GM12878 (cell line): ENCODE measurements at regions not wholly inside any gene's neighbourhood (a gene's known extent, or its start where the extent isn't known, plus 50 kb on each side); places are given as distances from the start of the nearest gene placed in this dataset.

ENCODE experiments used
- ATAC-seq: fragments of 200-7000 bp; cut with Tn5 transposase; 3 replicates; pipeline ENCODE4 v1.9.1; 2020; ENCODE audit warnings: mild to moderate bottlenecking, moderate library complexity
- BruUV-seq: library from RNA; stranded (reverse); fragments of 400-500 nt; replicated peaks from 2 replicates; lab custom pipeline; 2021; lab: Mats Ljungman, UMichigan
- CTCF ChIA-PET: fragments of 300-600 bp; sonication (Branson Sonifier 250); formaldehyde crosslinking; extraction: SDS; loops from one replicate; lab custom pipeline; 2021; ENCODE audit warnings: inconsistent platforms; lab: Yijun Ruan, JAX
- POLR2A ChIA-PET: fragments of 350-600 bp; formaldehyde crosslinking; extraction: SDS; loops from one replicate; lab custom pipeline; 2021; ENCODE audit warnings: inconsistent platforms; lab: Charles Lee
- RAD21 ChIA-PET: fragments of 300-600 bp; sonication (Branson Sonifier 250); formaldehyde crosslinking; loops from one replicate; lab custom pipeline; 2023; ENCODE audit warnings: antibody characterized with exemption; ENCODE audit not compliant: unreplicated experiment; lab: Charles Lee
- SMC1A ChIA-PET: fragments of 300-600 bp; sonication (Branson Sonifier 250); formaldehyde crosslinking; loops from one replicate; lab custom pipeline; 2023; ENCODE audit not compliant: unreplicated experiment, uncharacterized antibody; lab: Charles Lee
- DNase-seq: peaks from one replicate; pipeline ENCODE4 v3.0.0-alpha.2; 2011; ENCODE audit warnings: low read depth, low spot score
- FAIRE-seq: peaks from 3 replicates; lab custom pipeline; 2011; peaks lifted over from hg19 to GRCh38; lab: Jason Lieb, UNC
- H2AFZ ChIP-seq: 2 replicates; pipeline ENCODE4 v1.6.0; 2011; ENCODE audit warnings: low read depth, low read length, control low read depth; ENCODE audit not compliant: control insufficient read depth
- H3K27ac ChIP-seq: 2 replicates; pipeline ENCODE4 v1.5.1; 2011; ENCODE audit warnings: control low read depth; ENCODE audit not compliant: control insufficient read depth, insufficient read depth
- H3K27me3 ChIP-seq, 2 experiments: replicated peaks in 1 of 2; 2 replicates each; pipeline versions ENCODE4 v1.6.0 to v1.6.1; 2011; ENCODE audit warnings: low read length in 1 of 2; ENCODE audit not compliant: control insufficient read depth in 2 of 2, insufficient read depth in 2 of 2
- H3K36me3 ChIP-seq, 2 experiments: 2 replicates each; pipeline ENCODE4 v1.5.1; 2011; ENCODE audit warnings: low read length in 1 of 2; ENCODE audit not compliant: control insufficient read depth in 2 of 2, insufficient read depth in 2 of 2
- H3K4me1 ChIP-seq: 2 replicates; pipeline ENCODE4 v1.6.1; 2011; ENCODE audit warnings: mild to moderate bottlenecking, low read length, moderate library complexity, mixed read lengths; ENCODE audit not compliant: control insufficient read depth, insufficient read depth
- H3K4me2 ChIP-seq: 2 replicates; pipeline ENCODE4 v1.6.0; 2011; ENCODE audit warnings: control low read depth; ENCODE audit not compliant: control insufficient read depth, insufficient read depth
- H3K4me3 ChIP-seq: fragments of 200-600 bp; sonication (generic); 2 replicates; pipeline ENCODE4 v1.5.1; 2016
- H3K79me2 ChIP-seq: 2 replicates; pipeline ENCODE4 v1.6.0; 2011; ENCODE audit warnings: low read length; ENCODE audit not compliant: control insufficient read depth, insufficient read depth
- H3K9ac ChIP-seq: 2 replicates; pipeline ENCODE4 v1.8.0; 2011; ENCODE audit warnings: low read length, control low read depth, mixed read lengths; ENCODE audit not compliant: control insufficient read depth, insufficient read depth
- H3K9me3 ChIP-seq: replicated peaks from 3 replicates; pipeline ENCODE4 v1.5.1; 2011; ENCODE audit warnings: mild to moderate bottlenecking, low read length; ENCODE audit not compliant: control insufficient read depth, insufficient read depth
- H4K20me1 ChIP-seq: 2 replicates; pipeline ENCODE4 v1.6.0; 2011; ENCODE audit not compliant: control insufficient read depth, insufficient read depth
- ATF7 ChIP-seq: fragments of 450-650 bp; IDR thresholded peaks from 2 replicates; pipeline ENCODE4 v1.6.1; 2016; ENCODE audit warnings: low read depth, mild to moderate bottlenecking
- BCL11A ChIP-seq: IDR thresholded peaks from 2 replicates; pipeline ENCODE4 v1.6.1; 2011; ENCODE audit warnings: low read depth, low read length
- BRCA1 ChIP-seq: IDR thresholded peaks from 2 replicates; pipeline ENCODE4 v1.6.1; 2011; ENCODE audit warnings: low read depth, low read length, improper control_type of control experiment
- ETV6 ChIP-seq, 2 experiments: fragments of 450-650 bp in 1 of 2; IDR thresholded peaks in 1 of 2; conservative IDR thresholded peaks in 1 of 2; 2 replicates each; pipeline ENCODE4 v1.6.1; 2014; ENCODE audit warnings: antibody characterized with exemption in 1 of 2, borderline replicate concordance in 1 of 2, low read depth in 1 of 2, mild to moderate bottlenecking in 1 of 2, moderate library complexity in 1 of 2
- GABPA ChIP-seq: IDR thresholded peaks from 2 replicates; pipeline ENCODE4 v1.6.1; 2014; ENCODE audit warnings: antibody characterized with exemption, low read depth, mild to moderate bottlenecking, inconsistent platforms
- NRF1 ChIP-seq: conservative IDR thresholded peaks from 2 replicates; pipeline ENCODE4 v1.6.1; 2011; ENCODE audit warnings: mild to moderate bottlenecking, low read depth, low read length, improper control_type of control experiment
- POLR2A ChIP-seq: IDR thresholded peaks from 2 replicates; pipeline ENCODE4 v1.6.1; 2011; ENCODE audit warnings: low read depth, mild to moderate bottlenecking, low read length
- POLR2AphosphoS2 ChIP-seq: IDR thresholded peaks from 2 replicates; pipeline ENCODE4 v1.6.1; 2011; ENCODE audit warnings: low read depth, mild to moderate bottlenecking, low read length, improper control_type of control experiment, moderate library complexity
- RCOR1 ChIP-seq: conservative IDR thresholded peaks from 2 replicates; pipeline ENCODE4 v1.6.1; 2012; ENCODE audit warnings: low read depth, low read length, improper control_type of control experiment
- RUNX3 ChIP-seq: IDR thresholded peaks from 2 replicates; pipeline ENCODE4 v1.6.1; 2012; ENCODE audit warnings: low read length, inconsistent platforms
- SMAD5 ChIP-seq: IDR thresholded peaks from 2 replicates; pipeline ENCODE4 v1.6.1; 2016; ENCODE audit warnings: antibody characterized with exemption, low read depth
- SMARCA5 ChIP-seq: fragments of 450-650 bp; IDR thresholded peaks from 2 replicates; pipeline ENCODE4 v1.6.1; 2017; ENCODE audit warnings: mild to moderate bottlenecking
- ZNF274 ChIP-seq: IDR thresholded peaks from one replicate; pipeline ENCODE4 v1.8.0; 2011; ENCODE audit not compliant: insufficient read length, insufficient read depth
- WGBS: methylation state at CpG from one replicate; pipeline ENCODE4 v1.1.6; 2016; ENCODE audit warnings: low lambda C conversion rate; ENCODE audit not compliant: insufficient replicate concordance, insufficient coverage; ENCODE audit errors: missing lambda C conversion rate; 5-methylcytosine and 5-hydroxymethylcytosine counted together
- in situ Hi-C: fragments of 300-500 bp; cut with MboI; formaldehyde crosslinking; loops from 9 replicates; pipeline ENCODE4 v1.14.3; 2018; ENCODE audit warnings: mixed read lengths
- intact Hi-C: fragments of 100-400 bp; cut with micrococcal nuclease; formaldehyde crosslinking; loops from one replicate; pipeline ENCODE4 v1.14.2; 2022; ENCODE audit not compliant: unreplicated experiment
- TF ChIP-seq, protein P1 (sequence below): fragments of 450-650 bp; IDR thresholded peaks from 2 replicates; pipeline ENCODE4 v1.6.1; 2017; ENCODE audit warnings: borderline replicate concordance
- TF ChIP-seq, protein P2 (sequence below): fragments of 450-650 bp; IDR thresholded peaks from 2 replicates; pipeline ENCODE4 v1.6.1; 2016; ENCODE audit warnings: mild to moderate bottlenecking
- TF ChIP-seq, protein P3 (sequence below): fragments of 450-650 bp; IDR thresholded peaks from 2 replicates; pipeline ENCODE4 v1.6.1; 2017; ENCODE audit warnings: mild to moderate bottlenecking, moderate library complexity
- TF ChIP-seq, protein P4 (sequence below): fragments of 450-650 bp; IDR thresholded peaks from 2 replicates; pipeline ENCODE4 v1.6.1; 2016; ENCODE audit warnings: mild to moderate bottlenecking

DNA sequence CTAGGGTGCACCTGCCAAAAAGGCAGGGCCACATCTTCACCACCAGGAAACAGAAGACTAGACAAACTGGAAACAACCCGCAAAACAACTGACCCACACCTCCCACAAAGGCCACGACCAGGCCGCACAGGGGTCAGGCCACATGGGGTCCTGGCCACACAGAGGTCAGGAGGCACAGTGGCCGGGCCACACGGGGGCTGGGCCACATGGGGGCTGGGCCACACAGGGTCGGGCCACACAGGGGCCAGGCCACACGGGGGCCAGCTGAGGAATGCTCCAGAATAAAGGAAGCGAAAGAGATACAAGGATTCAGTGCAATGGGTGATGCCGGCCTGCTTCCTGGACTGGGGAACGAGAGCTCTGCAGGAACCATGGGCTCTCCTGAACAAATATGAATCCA, 91.6 kb downstream of the OLFM1 start:
- ATAC-seq (no peak), FAIRE-seq (no peak), DNase-seq (no peak)
- no peaks in the 10 kb centered on the region for H4K20me1 ChIP-seq
- H3K36me3 ChIP-seq, result no peaks in the 10 kb centered on the region
- no peak overlapping the region for H3K4me2 ChIP-seq
- SMC1A ChIA-PET, result no interaction called here
- H3K27ac ChIP-seq, result no peak overlapping the region
- intact Hi-C loops (no loop called here), in situ Hi-C loops (no loop called here)
- H3K4me3 ChIP-seq, result no peak overlapping the region
- WGBS, result 35% methylated on average over 10 of the region's 10 CpGs
- RAD21 ChIA-PET, result no interaction called here
- TF ChIP-seq, protein P1, sequence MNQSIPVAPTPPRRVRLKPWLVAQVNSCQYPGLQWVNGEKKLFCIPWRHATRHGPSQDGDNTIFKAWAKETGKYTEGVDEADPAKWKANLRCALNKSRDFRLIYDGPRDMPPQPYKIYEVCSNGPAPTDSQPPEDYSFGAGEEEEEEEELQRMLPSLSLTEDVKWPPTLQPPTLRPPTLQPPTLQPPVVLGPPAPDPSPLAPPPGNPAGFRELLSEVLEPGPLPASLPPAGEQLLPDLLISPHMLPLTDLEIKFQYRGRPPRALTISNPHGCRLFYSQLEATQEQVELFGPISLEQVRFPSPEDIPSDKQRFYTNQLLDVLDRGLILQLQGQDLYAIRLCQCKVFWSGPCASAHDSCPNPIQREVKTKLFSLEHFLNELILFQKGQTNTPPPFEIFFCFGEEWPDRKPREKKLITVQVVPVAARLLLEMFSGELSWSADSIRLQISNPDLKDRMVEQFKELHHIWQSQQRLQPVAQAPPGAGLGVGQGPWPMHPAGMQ, result no peak
- TF ChIP-seq, protein P2, sequence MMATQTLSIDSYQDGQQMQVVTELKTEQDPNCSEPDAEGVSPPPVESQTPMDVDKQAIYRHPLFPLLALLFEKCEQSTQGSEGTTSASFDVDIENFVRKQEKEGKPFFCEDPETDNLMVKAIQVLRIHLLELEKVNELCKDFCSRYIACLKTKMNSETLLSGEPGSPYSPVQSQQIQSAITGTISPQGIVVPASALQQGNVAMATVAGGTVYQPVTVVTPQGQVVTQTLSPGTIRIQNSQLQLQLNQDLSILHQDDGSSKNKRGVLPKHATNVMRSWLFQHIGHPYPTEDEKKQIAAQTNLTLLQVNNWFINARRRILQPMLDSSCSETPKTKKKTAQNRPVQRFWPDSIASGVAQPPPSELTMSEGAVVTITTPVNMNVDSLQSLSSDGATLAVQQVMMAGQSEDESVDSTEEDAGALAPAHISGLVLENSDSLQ, result no peak
- TF ChIP-seq NRF1 (no peak), GABPA (no peak), SMARCA5 (no peak), BCL11A (no peak), ATF7 (no peak), BRCA1 (no peak), SMAD5 (no peak), RUNX3 (no peak), ETV6 (conservative IDR thresholded peaks at IDR 0.05 in 1 of 2, IDR thresholded peaks at IDR 0.05 in 1 of 2; ENCODE audit: borderline replicate concordance in 1 of 2, low read depth in 1 of 2) (no peak), POLR2AphosphoS2 (no peak), POLR2A (no peak), ZNF274 (no peak), RCOR1 (no peak)
- TF ChIP-seq, protein P3, sequence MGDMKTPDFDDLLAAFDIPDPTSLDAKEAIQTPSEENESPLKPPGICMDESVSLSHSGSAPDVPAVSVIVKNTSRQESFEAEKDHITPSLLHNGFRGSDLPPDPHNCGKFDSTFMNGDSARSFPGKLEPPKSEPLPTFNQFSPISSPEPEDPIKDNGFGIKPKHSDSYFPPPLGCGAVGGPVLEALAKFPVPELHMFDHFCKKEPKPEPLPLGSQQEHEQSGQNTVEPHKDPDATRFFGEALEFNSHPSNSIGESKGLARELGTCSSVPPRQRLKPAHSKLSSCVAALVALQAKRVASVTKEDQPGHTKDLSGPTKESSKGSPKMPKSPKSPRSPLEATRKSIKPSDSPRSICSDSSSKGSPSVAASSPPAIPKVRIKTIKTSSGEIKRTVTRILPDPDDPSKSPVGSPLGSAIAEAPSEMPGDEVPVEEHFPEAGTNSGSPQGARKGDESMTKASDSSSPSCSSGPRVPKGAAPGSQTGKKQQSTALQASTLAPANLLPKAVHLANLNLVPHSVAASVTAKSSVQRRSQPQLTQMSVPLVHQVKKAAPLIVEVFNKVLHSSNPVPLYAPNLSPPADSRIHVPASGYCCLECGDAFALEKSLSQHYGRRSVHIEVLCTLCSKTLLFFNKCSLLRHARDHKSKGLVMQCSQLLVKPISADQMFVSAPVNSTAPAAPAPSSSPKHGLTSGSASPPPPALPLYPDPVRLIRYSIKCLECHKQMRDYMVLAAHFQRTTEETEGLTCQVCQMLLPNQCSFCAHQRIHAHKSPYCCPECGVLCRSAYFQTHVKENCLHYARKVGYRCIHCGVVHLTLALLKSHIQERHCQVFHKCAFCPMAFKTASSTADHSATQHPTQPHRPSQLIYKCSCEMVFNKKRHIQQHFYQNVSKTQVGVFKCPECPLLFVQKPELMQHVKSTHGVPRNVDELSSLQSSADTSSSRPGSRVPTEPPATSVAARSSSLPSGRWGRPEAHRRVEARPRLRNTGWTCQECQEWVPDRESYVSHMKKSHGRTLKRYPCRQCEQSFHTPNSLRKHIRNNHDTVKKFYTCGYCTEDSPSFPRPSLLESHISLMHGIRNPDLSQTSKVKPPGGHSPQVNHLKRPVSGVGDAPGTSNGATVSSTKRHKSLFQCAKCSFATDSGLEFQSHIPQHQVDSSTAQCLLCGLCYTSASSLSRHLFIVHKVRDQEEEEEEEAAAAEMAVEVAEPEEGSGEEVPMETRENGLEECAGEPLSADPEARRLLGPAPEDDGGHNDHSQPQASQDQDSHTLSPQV, result no peak
- TF ChIP-seq, protein P4, sequence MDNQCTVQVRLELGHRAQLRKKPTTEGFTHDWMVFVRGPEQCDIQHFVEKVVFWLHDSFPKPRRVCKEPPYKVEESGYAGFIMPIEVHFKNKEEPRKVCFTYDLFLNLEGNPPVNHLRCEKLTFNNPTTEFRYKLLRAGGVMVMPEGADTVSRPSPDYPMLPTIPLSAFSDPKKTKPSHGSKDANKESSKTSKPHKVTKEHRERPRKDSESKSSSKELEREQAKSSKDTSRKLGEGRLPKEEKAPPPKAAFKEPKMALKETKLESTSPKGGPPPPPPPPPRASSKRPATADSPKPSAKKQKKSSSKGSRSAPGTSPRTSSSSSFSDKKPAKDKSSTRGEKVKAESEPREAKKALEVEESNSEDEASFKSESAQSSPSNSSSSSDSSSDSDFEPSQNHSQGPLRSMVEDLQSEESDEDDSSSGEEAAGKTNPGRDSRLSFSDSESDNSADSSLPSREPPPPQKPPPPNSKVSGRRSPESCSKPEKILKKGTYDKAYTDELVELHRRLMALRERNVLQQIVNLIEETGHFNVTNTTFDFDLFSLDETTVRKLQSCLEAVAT, result no peak
- CTCF ChIA-PET, result no interaction called here
- no TSS peak for BruUV-seq
- H3K9ac ChIP-seq, result no peak overlapping the region
- H3K79me2 ChIP-seq, result no peaks in the 10 kb centered on the region
- H3K27me3 ChIP-seq, result no peaks in the 10 kb centered on the region; a peak in 2 of 4 replicates
- POLR2A ChIA-PET, result no interaction called here
- H3K9me3 ChIP-seq, result no peaks in the 10 kb centered on the region
- no peaks in the 10 kb centered on the region for H3K4me1 ChIP-seq
- no peak overlapping the region for H2AFZ ChIP-seq
